CD4-positive, alpha-beta T cell treated with Interleukin-15 for 1 hour (primary cell): ENCODE measurements at regions not wholly inside any gene's neighbourhood (a gene's known extent, or its start where the extent isn't known, plus 50 kb on each side); places are given as distances from the start of the nearest gene placed in this dataset.

Experiments used
- DNase-seq: peaks from one replicate; pipeline ENCODE4 v3.0.0-alpha.2; 2020

DNA sequence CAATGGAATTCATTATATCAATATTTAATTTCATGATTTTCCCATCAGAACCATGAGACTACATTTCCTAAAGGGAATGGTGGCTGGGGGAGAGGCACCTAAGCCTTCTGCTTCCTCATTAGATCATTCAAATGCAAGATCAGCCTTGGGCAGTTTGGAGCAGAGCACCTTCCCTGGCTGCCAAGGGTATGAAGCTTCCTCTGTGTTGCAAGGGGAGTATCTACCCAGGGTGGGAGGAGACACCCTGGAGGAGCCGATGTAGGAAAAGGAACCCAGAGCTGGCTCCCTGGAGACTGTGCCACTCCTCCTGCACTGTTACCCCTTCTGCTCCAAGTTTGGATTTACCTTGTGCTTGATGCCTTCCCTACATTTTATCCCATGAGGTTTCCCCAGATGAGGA, 299.7 kb upstream of the PRDM1 start:
- no peak for DNase-seq

DNA sequence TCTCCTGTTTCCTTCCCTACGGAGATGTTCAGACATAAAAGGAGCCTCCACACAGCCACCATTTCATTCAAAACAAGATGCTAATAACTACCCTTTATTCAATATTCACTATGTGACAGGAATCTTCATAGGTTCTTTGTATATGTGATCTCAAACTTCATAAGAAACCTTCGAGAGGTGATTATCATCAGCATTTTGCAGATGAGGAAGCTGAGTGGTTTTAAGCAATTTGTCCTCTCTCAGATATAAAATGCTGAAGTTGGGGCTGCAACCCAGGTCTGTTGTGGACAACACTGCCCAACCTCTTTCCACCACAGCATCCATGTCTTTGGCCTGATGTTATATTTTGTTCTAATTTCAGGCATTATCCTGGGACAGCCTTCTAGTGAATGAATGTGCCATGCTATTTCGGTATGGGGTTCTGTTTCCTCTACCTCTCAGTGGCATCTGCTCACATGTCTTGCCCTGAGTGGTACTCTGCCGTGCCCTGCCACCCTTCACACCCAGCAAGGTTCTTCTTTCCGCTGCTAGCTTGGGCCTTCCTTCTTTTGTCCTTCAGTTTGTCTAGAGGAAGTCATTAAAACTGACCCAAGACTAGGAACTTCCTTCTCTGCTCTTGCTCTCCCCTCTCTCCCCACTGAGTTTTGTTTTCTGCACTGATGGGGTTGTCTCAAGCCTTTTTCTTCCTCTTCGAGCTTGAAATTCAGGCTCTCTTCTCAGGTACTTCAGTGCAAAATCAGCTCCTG, 300.9 kb upstream of the PRDM1 start:
- DNase-seq, result peak; percentile 20

DNA sequence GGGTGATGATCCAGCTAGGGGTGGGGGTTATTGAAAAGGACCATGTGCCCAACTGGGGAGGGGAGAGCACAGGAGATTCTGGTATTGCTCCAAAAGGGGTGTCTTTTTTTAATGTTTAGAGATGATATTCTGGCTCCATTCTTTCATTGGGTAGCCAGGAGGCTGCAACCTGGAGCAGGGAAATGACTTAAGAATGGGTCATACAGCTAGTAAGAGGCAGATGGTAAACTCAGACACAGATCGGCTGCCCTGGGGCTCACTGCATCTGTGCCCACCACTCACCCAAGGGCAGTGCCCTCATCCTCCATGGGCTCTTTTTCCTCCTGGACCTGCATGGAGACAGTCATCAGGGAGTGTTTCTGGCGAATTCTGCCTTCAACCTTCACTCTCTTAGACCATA, 302.0 kb upstream of the PRDM1 start:
- no peak for DNase-seq

DNA sequence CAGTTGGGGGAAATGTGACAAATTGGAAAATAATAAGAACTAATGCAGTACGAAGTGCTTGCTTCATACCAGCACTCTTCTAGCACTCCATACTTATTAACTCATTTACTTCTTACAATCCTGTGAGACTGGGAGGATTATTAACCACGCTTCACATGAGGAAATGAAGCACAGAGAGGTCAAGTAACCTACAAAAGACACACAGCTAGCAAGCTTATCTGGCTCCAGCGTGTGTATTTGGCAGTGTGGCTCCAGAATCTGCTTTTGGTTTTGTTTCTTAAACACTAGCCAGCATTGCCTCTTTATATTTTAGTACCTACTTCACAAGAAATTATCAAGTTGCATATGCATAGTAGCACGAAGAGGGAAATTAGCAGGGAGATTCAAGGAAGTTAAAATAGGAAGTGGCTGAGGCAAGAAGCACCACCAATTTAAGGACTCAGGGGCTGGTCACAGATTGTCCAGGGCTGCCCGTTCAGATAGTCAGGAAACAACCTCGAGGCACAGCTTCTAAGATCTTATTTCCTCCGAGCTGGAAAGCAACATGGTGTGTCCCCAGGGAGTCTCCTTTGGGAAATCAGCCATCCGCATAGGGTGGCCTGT, 302.7 kb upstream of the PRDM1 start:
- no peak for DNase-seq

DNA sequence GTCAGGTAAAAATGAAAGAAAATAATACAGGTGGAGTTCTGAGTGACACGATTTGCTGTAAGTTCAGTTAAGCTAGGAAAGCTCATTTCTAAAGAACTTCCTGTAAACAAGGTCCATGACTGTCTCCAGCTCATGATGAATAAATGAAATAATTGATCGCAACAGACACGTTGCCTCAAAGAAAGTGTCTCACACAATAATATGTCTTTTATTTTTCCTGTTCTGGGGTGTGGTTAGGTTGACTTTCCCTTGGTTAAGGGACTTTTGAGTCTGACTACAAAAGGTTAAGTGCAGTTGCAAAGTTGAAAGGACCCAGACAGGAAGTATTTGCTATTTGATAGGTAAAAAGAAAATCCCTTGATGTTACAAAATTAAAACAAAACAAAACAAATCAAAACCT, 304.2 kb upstream of the PRDM1 start:
- no peak for DNase-seq

DNA sequence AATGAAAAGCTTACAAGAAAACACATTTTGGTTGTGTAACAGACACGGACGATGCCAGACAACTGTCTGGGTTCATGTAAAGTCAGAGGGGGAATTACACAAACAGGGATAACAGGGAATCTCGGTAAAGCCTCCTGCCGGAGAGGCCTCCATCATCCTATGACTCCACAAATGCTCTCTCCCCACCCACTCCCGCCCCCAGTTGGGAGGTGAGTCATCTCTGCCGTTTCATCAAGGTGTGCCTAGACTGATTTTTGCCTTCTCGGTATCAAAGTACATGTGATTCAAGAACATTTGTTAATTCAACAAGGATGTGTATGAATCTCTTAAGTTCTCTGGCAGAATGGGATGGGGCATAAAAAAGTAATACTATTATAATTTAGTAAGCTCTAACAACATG, 304.9 kb upstream of the PRDM1 start:
- DNase-seq, result no peak

DNA sequence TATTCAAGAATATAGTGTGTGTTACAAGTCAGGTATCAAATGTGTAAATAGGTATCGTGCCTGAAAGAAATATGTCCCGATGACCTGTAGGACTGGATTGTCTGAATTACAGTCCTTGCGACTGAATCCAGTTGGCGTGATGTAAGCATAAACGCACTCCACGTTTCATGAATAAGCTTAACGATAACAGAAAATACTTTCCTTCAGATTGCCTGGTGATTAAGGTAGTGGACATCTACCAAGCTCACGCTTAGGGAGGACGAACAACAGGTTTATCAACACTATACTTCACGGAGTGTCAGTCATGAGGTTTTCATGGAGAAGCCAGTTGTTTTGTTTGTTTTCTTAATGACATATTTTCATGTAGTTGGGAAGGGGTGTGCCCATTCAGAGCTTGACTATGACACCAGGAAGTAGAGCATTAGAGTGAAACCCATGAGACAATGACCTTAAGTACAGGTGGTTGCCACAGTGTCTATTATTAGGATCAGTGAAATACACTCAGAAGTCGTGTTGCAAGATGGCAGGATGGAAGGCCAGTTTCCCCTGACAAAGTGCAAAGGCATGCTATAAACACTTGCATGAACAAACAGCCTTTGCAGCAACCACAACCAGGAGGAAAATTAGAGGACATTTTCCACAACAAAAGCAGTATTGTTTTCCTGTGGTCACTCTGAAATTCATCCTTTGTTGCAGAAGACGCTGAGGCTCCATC, 305.8 kb upstream of the PRDM1 start:
- DNase-seq, result no peak

DNA sequence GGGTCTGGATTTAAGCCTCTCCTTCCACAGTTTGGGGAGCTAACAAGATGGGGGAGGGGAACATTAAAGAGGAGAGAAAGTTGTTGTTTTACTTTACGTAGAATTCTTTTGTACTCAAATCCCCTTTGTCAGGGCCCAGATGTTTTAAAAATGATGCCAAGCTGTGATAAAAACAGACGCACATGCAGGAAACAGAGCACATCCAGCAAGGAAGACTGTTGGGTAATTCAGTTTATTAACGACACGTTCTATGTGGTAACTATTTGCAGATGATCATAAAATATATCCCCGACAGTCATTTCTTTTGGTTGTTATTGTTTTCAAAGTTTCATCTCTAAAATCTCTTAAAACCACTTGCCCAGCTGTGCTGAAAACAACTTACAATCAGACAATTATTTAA, 307.0 kb upstream of the PRDM1 start:
- DNase-seq, result no peak

DNA sequence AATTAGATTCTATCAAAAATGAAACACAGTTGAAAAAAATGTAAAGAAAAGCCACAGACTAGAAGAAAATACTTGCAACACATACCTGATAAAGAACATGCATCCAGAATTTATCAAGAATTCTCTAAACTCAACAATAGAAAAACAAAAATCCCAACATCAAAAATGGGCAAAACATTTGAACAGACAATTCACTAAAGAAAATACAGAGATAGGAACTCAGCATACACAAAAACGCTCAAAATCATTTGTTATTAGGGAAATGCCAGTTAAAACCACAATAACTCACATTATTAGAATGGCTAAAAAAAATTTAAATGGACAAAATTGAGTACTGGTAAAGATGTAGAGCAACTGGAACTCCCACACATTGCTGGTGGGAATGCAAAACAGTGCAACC, 311.0 kb upstream of the PRDM1 start:
- DNase-seq, result no peak

DNA sequence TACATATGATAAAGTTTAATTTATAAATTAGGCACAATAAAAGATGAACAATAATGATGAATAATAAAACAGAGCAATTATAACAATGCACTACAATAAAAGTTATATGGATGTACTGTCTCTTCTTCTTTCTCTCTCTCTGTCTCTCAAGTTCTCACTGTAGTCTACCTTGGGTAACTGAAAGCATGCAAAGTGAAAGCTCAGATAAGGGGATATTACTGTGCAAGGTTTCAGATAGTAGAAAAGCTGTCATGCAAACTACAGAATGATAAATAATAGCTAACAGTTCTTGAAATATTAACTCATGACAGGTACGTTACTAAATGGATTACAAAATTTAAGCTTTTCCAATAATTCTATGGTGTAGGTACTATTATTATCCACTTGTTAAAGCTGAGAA, 311.9 kb upstream of the PRDM1 start:
- no peak for DNase-seq

DNA sequence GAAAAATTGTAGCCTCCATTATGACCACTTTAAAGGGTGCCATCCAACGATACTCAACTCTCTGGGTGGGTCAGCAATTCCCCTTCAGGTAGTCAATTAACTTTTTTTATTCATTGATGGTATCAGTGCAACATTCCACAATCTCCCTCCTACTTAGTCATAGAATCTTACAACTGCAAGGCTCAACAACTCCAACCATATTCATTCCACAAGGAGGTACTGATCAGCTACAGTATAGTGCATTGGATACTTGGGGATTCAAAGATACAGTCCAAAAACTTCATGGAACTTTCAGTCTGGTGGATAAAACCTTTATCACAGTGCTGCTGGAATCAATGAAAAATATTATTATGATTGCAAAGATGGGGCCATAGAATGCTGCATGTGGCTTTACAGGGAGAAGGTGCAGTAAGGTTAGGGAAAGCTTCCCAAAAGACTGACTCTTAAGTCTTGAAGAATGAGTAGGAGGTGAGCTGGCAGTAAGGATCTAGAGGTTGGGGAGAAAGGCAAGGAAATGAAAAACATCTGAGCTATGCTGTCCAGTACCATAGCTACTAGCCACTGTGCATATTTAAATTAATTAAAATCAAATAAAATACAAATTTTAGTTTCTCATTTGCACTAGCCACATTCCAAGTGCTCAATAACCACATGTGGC, 314.7 kb upstream of the PRDM1 start:
- DNase-seq, result no peak

DNA sequence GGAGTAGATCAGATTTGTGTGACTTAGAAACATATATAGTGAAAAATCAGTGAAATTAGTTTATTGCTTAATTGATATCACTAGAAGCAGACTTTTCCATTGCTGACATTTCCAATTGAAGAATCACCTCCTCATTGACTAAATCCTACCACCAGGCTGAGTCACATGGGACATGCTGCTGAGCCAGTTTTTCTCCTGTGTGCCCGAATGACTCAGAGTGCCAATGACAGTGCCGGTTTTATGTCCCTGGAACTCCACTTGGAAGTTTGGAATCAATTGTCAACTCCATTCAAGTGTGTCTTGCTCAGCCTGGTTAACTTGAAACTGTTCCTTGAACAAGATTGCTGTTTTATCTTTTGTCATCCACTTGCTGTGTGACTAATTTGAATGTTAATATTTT, 316.1 kb upstream of the PRDM1 start:
- no peak for DNase-seq

DNA sequence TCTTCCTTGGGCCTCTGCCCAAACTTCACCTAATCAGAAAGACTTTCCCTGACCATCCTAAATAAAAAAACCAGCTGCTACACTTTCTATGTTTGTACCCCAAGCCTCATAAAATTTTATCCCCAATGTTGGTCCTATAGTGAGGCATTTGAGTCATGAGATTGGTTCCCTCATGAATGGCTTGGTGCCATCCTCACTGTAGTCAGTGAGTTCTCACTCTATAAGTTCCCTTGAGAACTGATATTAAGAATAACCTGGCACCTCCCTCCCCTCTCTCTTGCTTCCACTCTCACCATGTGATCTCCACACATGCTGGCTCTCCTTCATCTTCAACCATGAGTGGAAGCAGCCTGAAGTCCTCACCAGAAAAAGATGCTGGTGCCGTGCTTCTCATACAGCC, 316.9 kb upstream of the PRDM1 start:
- DNase-seq, result no peak

DNA sequence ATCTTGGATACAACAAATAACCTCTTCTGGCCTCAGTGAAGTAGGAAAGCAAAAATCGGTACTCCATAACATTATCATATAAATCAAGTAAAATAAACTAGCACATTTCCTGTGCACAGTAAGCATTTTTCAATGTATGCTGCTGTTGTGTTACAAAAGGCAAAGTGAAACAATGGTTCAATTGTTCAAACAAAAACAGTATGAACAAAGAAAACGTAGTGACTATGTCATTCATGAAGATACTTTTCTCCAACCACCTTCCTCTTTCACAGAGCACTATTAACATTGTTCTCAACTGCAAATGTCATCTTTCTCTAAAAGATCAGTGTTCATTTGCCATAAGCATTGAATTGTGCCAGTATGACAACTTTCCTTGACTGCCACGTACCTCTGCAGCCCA, 318.6 kb upstream of the PRDM1 start:
- DNase-seq, result no peak

DNA sequence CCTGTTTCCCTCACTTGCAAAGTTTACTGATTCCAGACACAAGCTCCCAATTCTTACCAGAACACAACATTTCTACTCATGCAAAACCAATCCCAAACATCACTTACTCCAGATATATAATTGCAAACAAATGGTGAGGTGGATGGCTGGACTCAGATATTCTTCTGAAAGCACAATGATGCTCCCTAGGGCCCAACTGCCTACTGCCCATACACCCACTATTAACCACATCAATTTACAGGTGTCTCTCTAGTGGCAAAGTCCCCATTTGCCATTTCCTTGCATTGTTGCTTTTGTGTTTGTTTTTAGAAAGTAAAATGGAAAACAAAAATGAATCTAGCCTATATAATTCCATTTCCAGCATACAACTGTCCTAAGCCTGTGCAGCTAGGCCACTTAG, 320.9 kb upstream of the PRDM1 start:
- no peak for DNase-seq

DNA sequence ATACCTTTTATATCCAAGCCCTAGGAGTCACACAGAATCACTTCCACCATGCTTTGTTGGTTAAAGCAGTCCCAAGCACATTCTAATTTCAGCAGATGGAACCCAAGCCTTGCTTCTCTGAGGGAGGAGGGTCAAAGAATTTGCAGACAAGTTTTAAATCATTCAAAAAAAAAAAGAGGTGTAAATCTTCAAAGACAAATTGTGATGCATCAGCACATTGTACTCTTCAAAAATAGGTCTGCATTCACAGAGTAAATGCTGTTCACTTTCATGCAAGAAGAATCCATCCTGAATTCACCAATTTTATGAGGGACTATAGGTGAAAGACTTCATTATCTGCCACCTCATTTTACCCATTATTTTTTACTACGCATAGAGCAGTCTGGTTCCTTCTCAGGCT, 321.8 kb upstream of the PRDM1 start:
- DNase-seq, result no peak

DNA sequence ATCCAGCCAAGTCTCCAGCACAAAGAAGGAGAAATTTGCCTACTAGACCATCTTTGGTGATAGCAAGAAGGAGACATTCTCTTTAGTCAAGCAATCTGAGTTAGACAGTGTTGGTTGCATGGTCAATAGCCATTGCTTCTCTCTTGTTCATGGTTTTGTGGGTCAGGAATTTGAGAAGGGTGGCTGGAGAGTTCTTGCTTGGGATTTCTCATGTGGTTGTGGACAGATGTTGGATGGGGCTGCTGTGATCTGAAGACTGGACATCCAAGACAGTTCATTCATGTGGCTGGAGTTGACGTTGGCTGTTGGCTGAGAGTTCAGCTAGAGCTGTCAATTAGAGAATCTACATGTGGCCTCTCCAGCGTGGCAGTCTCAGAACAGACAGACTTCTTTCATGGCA, 322.3 kb upstream of the PRDM1 start:
- DNase-seq, result no peak

DNA sequence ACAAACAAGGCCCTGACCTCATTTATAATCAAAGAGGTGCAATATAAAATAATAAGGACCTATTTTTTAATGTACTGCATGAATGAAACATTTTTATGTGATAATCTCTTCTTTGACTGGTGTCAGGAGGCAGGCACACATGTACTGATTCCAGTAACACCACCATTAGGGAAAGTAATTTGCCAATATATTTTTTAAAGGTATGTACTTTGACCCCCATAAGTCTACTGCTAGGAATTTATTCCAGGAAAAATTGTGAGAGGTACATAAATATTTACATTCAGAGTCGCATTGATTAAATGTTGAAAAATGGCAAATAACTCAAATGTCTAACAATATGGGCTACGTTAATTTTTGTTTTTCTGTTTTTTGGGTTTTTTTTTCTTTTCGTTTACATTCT, 325.4 kb upstream of the PRDM1 start:
- no peak for DNase-seq

DNA sequence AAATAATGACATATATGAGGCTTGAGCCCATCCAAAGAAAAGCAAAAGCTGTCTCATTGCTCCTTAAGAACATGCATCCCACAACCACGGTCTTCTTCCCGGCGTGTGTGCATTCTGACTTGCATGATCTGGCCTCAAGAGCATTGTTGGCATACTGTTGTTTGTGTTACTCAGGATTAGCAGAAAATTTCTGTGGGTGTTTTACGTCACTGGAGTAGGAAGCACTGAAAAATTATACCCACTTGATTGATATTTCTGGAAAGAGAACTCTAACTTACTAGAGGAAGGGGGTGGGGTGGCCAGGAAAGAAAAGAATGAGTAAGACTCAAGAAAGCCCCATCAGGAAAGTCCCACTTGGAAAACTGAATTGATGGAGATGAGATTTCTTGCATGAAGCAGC, 326.2 kb upstream of the PRDM1 start:
- DNase-seq, result no peak

DNA sequence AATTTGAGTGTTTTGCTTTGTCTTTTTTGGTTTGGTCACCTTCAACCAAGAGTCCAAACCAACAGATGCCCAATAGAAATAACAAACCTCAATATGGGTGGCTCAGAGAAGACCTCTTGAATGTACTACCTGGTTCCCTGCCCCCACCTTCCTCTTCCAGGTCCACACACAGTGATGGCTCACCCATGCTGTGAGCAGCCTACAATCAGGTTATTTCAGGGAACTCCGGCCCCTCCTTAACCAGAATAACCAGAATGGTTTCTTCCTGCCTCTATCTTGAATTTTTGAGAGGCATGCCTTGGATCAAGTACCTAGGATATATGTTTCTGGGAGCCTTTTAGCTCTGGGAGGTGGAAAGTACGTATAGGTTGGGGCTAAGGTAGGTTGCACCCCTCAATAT, 327.1 kb upstream of the PRDM1 start:
- DNase-seq, result no peak

DNA sequence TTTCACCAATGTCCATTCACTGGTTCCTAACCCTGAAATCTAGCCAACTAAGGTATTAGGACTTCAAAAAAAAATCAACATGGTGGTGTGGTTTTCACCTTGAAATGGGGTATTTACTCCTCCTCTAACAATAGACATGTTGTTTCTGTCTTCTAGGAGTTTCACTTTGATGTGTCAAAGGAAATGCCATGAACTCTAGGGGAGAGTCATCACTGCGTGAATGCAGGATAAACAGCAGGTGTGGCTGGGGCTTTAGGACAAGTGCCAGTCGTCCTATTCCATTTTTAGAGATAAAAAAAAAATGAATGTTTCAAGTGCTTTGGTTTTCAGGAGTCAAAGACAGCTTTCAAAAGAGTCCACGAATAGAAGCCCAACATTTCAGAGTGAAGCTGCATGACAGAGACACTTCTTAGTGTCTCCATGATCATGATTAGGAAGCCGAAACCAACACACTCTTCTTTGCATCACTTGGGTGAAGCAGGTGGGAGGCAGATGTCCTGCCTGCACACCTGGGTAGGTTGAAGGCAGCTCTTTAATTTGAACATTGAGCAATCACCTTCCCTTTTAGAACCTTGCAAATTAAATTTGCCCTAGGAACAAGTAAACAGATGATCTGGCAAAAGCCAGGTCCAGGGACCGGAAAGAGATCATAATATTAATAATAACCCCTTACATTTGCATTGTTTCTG, 328.5 kb upstream of the PRDM1 start:
- no peak for DNase-seq

DNA sequence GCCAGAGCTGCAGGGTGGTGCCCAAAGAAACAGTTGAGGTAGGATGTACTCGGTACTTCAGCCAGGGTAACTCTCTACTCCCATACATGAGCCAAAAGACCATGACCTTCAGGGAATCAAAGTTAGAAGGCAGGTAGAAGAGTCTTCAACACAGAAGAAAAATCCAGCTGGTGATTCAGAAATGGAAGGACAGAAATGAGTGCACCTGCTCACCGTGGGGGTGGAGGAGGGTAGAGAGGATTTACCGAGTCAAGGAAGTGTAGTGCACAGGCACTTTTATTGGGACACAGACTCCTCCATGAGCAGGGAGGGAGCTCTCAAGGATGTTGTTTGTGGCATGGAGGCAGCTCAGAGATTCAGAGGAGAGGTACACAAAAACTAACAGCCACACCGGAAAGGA, 330.3 kb upstream of the PRDM1 start:
- no peak for DNase-seq

DNA sequence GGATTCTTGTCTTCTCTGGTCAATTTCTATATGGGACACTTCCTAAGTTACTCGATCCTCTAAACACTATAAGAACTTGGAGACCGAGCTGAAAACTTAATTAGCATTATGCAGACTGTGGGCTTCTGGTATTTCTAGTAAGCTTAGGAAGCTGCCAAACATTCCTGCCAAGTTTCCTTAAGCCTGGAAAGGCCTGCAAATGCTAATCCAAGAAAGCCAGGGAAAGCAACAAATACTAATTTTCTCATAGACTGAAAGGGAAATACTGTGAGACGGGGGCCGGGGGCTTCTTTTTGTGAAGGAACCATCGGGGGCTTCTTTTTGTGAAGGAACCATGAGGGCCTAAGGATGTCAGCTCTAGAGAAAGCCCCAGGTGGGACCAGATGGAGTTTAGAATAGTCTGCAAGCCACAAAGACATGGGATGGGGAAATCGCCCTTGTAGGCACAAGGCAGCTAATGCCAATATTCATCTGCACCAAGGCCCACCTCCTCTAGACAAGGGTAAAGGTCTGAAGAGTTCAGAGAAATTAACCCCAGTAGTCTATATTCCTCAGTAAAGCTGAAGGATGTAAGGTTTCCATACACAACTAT, 332.4 kb upstream of the PRDM1 start:
- no peak for DNase-seq
